ENCODE measurements at regions not wholly inside any gene's neighbourhood (a gene's known extent, or its start where the extent isn't known, plus 50 kb on each side); places are given as distances from the start of the nearest gene placed in this dataset.
A peak's percentile ranks its signal among the peaks of the same experiment; 100 is the strongest.

- TF ChIP-seq CTCF (IDR thresholded peaks at IDR 0.05; ENCODE audit: insufficient read depth, low read depth, low read length), result no peak
- DNase-seq (ENCODE audit: low read depth), result no peak
- no peak overlapping the region for H3K4me3 ChIP-seq (ENCODE audit: low read depth, low read length)
These were observed 122.0 kb upstream of the TMEM170B start for GRCh38 chr6:11415557-11415956.

DNA sequence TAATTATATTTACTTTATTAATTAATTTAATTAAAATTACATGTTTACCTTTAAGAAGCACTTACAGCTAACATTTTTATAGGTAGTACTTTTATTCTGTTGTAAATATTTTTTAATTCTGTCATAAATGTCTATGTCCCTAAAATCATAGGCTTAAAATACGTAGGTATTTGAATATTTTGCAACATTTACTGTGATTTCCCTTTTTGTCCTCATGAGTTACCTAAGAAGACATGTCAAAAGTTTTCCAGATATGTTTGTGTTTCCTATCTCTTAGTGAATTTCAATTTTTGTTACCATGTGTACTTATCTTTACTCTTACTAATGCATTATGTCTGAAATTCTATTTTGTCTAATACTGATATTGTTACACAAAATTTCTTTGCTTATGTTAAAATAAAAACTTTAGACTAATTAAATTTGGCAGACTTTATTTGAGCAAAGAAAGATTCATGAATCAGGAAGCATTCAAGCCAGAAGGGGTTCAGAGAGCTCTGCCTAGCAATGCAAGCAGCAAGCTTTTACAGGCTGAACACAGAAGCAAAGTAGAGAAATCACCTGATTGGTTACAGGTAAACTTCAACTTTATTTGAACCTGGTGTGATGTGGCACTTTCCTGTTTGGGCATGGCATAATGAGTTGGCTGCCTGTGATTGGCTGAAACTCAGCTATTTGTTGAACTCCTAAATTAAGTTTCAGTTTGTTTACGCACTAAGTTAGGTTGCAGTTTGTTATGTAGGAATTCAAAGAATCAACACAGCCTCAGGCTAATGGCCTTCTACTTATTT is 123.2 kb upstream of the TMEM170B start:
- no peak for TF ChIP-seq CTCF (IDR thresholded peaks at IDR 0.05; ENCODE audit: insufficient read depth, low read depth, low read length)
- DNase-seq (ENCODE audit: low read depth), result no peak
- H3K4me3 ChIP-seq (ENCODE audit: low read depth, low read length), result no peak overlapping the region

DNA sequence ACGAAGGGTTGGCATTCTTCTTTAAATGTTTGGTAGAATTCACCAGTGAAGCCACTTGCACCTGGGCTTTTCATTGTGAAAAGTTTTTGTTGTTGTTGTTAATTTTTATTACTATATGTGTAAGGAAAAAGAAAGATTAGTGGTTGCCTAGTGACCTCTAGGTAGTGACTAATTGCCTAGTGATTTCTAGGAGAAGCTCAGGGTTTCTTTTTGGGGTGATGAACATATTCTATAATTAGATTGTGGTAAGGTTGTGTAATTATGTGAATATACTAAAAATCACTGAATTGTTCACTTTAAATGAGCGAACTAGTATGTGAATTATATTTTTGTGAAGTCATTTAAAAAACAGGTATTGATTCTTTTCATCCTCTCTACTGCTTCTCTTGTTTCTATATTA is 123.8 kb upstream of the TMEM170B start:
- DNase-seq (ENCODE audit: low read depth), result peak; percentile 76
- H3K4me3 ChIP-seq (ENCODE audit: low read depth, low read length), result no peak overlapping the region
- TF ChIP-seq CTCF (IDR thresholded peaks at IDR 0.05; ENCODE audit: insufficient read depth, low read depth, low read length), result no peak

GRCh38 chr6:11413117-11413687 is 124.3 kb upstream of the TMEM170B start:
- DNase-seq (ENCODE audit: low read depth), result no peak
- no peak for TF ChIP-seq CTCF (IDR thresholded peaks at IDR 0.05; ENCODE audit: insufficient read depth, low read depth, low read length)
- no peak overlapping the region for H3K4me3 ChIP-seq (ENCODE audit: low read depth, low read length)

- no peak overlapping the region for H3K4me3 ChIP-seq (ENCODE audit: low read depth, low read length)
- DNase-seq (ENCODE audit: low read depth), result no peak
- TF ChIP-seq CTCF (IDR thresholded peaks at IDR 0.05; ENCODE audit: insufficient read depth, low read depth, low read length), result no peak
These were observed 124.9 kb upstream of the TMEM170B start for GRCh38 chr6:11412616-11413015.

- peak; percentile 64 for DNase-seq (ENCODE audit: low read depth)
- no peak overlapping the region for H3K4me3 ChIP-seq (ENCODE audit: low read depth, low read length)
- TF ChIP-seq CTCF (IDR thresholded peaks at IDR 0.05; ENCODE audit: insufficient read depth, low read depth, low read length), result no peak
These were observed 125.5 kb upstream of the TMEM170B start for GRCh38 chr6:11412011-11412424.
